Gastrocnemius medialis (tissue), 4 donors: ENCODE measurements at regions not wholly inside any gene's neighbourhood (a gene's known extent, or its start where the extent isn't known, plus 50 kb on each side); places are given as distances from the start of the nearest gene placed in this dataset.

Source experiments
- ATAC-seq, 2 donors: fragments of 150-250 bp; one replicate each; pipeline ENCODE4 v1.9.1; 2016
- DNase-seq, 2 donors: peaks; one replicate each; pipeline ENCODE4 v3.0.0-alpha.2; 2019
- H3K27ac ChIP-seq, 4 donors: fragments of 200-600 bp; sonication (generic); 1 replicate in 1 of 4; 2 replicates in 3 of 4; pipeline ENCODE4 v1.5.1; 2016 to 2018; ENCODE audit warnings: mild to moderate bottlenecking in 2 of 4, moderate library complexity in 1 of 4
- H3K27me3 ChIP-seq, 3 donors: fragments of 200-600 bp; sonication (generic) in 2 of 3; 1 replicate in 1 of 3; 2 replicates in 2 of 3; pipeline versions ENCODE4 v1.5.1 to v1.6.0; 2016 to 2019; ENCODE audit warnings: mild to moderate bottlenecking in 1 of 3, moderate library complexity in 1 of 3
- H3K36me3 ChIP-seq, 2 donors: fragments of 200-600 bp; sonication (generic) in 1 of 2; one replicate each; pipeline ENCODE4 v1.5.1; 2017 to 2018
- H3K4me1 ChIP-seq, 2 donors: fragments of 200-600 bp; sonication (generic) in 1 of 2; one replicate each; pipeline ENCODE4 v1.5.1; 2016 to 2017; ENCODE audit warnings: mild to moderate bottlenecking in 2 of 2
- H3K4me3 ChIP-seq, 4 donors: fragments of 200-600 bp; sonication (generic) in 3 of 4; 1 replicate in 1 of 4; 2 replicates in 3 of 4; pipeline ENCODE4 v1.5.1; 2016 to 2019; ENCODE audit warnings: mild to moderate bottlenecking in 2 of 4
- H3K9me3 ChIP-seq, 3 donors: fragments of 200-600 bp; sonication (generic) in 2 of 3; 1 replicate in 1 of 3; 2 replicates in 2 of 3; pipeline ENCODE4 v1.5.1; 2016 to 2019
- POLR2A ChIP-seq, 2 donors: fragments of 450-650 bp; IDR thresholded peaks; one replicate each; pipeline ENCODE4 v1.6.1; 2017; ENCODE audit warnings: antibody characterized with exemption in 2 of 2, mild to moderate bottlenecking in 2 of 2, moderate library complexity in 2 of 2
- in situ Hi-C, 4 donors: fragments of 200-750 bp; cut with MboI; loops; one replicate each; pipeline versions ENCODE4 v1.15.0 to v1.8.0; 2017; ENCODE audit warnings: low sequenced_read_pairs in 4 of 4
- intact Hi-C: fragments of 100-400 bp; cut with DNase I; formaldehyde crosslinking; loops from one replicate; pipeline ENCODE4 v1.15.1; 2023; ENCODE audit warnings: low total_unique reads
- TF ChIP-seq, protein P1 (sequence below), 5 experiments: fragments of 450-650 bp in 3 of 5; fragments of 200-600 bp in 2 of 5; sonication (generic) in 2 of 5; IDR thresholded peaks in 4 of 5; conservative IDR thresholded peaks in 1 of 5; 1 replicate in 4 of 5; 2 replicates in 1 of 5; pipeline ENCODE4 v1.5.1; 2016 to 2019; ENCODE audit warnings: antibody characterized with exemption in 5 of 5, mild to moderate bottlenecking in 3 of 5, moderate library complexity in 3 of 5

DNA sequence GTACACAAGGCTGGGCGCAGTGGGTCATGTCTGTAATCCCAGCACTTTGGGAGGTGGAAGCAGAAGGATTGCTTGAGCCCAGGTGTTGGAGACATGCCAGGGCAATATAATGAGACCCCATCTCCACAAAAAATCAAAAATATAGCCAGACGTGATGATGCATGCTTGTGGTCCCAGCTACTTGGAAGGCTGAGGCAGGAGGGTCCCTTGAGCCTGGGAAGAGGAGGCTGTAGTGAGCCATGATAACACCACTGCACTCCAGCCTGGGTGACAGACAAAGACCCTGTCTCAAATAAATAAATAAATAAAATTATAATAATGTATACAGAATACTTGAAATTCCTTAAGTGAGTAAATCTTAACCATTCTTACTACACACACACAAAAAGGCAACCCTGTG is 127.7 kb downstream of the SPRY2 start:
- no peak for DNase-seq
- Histone ChIP-seq H3K4me1 (no peaks in the 10 kb centered on the region), H3K27me3 (no peaks in the 10 kb centered on the region), H3K36me3 (no peaks in the 10 kb centered on the region), H3K4me3 (no peak overlapping the region), H3K27ac (no peak overlapping the region), H3K9me3 (no peaks in the 10 kb centered on the region)
- no peak for ATAC-seq
- TF ChIP-seq POLR2A (IDR thresholded peaks at IDR 0.05) = no peak
- TF ChIP-seq, protein P1, sequence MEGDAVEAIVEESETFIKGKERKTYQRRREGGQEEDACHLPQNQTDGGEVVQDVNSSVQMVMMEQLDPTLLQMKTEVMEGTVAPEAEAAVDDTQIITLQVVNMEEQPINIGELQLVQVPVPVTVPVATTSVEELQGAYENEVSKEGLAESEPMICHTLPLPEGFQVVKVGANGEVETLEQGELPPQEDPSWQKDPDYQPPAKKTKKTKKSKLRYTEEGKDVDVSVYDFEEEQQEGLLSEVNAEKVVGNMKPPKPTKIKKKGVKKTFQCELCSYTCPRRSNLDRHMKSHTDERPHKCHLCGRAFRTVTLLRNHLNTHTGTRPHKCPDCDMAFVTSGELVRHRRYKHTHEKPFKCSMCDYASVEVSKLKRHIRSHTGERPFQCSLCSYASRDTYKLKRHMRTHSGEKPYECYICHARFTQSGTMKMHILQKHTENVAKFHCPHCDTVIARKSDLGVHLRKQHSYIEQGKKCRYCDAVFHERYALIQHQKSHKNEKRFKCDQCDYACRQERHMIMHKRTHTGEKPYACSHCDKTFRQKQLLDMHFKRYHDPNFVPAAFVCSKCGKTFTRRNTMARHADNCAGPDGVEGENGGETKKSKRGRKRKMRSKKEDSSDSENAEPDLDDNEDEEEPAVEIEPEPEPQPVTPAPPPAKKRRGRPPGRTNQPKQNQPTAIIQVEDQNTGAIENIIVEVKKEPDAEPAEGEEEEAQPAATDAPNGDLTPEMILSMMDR (IDR thresholded peaks at IDR 0.05 in 4 of 5, conservative IDR thresholded peaks at IDR 0.05 in 1 of 5) = no peak
- in situ Hi-C loops (no loop called here), intact Hi-C loops (no loop called here)

DNA sequence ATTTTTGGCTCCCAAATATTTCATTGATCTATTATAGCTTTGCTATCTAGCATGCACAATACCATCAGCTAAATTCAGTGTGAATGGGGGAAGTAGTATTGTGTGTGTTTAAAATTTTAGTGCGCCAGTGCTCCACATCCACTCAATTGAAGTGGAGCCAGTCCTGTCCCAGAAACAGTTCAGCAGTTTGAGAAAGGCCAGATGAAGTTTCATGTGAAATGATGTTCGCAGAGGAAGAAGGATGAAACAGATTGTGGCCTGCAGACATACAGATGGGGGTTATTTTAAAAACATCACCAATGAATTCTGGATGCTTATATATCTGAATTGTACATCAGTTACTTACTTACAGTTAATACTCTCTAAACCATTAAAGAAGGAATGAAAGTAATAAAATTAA is 129.4 kb downstream of the SPRY2 start:
- in situ Hi-C loops = no loop called here

DNA sequence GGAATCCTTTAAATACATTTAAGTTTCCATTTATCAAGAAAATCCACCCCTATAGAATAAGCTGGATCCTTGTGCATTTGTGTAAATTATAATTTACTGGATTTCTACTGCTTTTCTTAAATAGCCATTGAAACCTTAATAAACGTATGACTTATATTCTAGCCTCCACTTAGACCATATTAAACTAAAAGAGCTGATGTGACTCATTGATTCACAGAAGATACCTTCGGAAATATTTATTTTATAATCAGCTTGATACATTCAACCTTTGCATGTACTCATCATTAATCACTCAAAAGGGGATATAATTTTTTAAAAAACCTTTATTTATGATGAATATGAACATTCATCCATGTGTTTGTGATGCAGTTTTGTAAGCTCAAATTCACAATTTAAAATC is 136.3 kb downstream of the SPRY2 start:
- DNase-seq (no peak), ATAC-seq (no peak)
- in situ Hi-C loops = no loop called here
- Histone ChIP-seq H3K9me3 (no peaks in the 10 kb centered on the region), H3K4me3 (no peak overlapping the region), H3K27ac (no peak overlapping the region), H3K4me1 (no peaks in the 10 kb centered on the region), H3K36me3 (no peaks in the 10 kb centered on the region), H3K27me3 (no peaks in the 10 kb centered on the region)
- intact Hi-C loops = no loop called here
- TF ChIP-seq, protein P1 (IDR thresholded peaks at IDR 0.05 in 4 of 5, conservative IDR thresholded peaks at IDR 0.05 in 1 of 5) = no peak
- no peak for TF ChIP-seq POLR2A (IDR thresholded peaks at IDR 0.05)

More for the DNA sequence above, 129.4 kb downstream of the SPRY2 start:
- ATAC-seq (no peak), DNase-seq (no peak)
- H3K27ac ChIP-seq = no peak overlapping the region
- H3K27me3 ChIP-seq = no peaks in the 10 kb centered on the region
- intact Hi-C loops = no loop called here
- H3K9me3 ChIP-seq = no peaks in the 10 kb centered on the region
- no peaks in the 10 kb centered on the region for H3K4me1 ChIP-seq
- no peak for TF ChIP-seq POLR2A (IDR thresholded peaks at IDR 0.05)
- TF ChIP-seq, protein P1 (IDR thresholded peaks at IDR 0.05 in 4 of 5, conservative IDR thresholded peaks at IDR 0.05 in 1 of 5) = no peak
- H3K36me3 ChIP-seq = no peaks in the 10 kb centered on the region
- no peak overlapping the region for H3K4me3 ChIP-seq

DNA sequence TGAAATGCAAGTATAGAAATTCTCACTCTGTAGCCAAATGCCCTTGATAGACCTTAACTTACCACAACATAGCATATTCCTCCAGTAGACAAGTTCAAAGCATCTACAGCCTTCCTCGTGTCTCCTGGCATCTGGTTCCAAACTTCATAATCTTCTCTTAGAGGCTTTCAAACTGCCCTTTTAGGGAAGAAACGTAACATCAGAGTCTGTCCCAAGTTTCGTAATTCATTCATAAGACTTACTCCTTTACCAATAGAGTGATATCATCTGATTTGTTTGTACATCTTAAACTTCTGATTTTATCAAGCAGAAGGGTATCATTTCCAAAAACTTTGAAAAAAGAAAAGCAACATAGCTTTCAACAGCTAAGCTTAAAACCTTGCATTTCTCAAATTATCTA is 137.4 kb downstream of the SPRY2 start:
- DNase-seq (no peak), ATAC-seq (no peak)
- in situ Hi-C loops = no loop called here
- Histone ChIP-seq H3K27me3 (no peaks in the 10 kb centered on the region), H3K27ac (no peak overlapping the region), H3K36me3 (no peaks in the 10 kb centered on the region), H3K9me3 (no peaks in the 10 kb centered on the region), H3K4me3 (no peak overlapping the region), H3K4me1 (no peaks in the 10 kb centered on the region)
- TF ChIP-seq POLR2A (IDR thresholded peaks at IDR 0.05) = no peak
- TF ChIP-seq, protein P1 (IDR thresholded peaks at IDR 0.05 in 4 of 5, conservative IDR thresholded peaks at IDR 0.05 in 1 of 5) = no peak
- intact Hi-C loops = no loop called here

DNA sequence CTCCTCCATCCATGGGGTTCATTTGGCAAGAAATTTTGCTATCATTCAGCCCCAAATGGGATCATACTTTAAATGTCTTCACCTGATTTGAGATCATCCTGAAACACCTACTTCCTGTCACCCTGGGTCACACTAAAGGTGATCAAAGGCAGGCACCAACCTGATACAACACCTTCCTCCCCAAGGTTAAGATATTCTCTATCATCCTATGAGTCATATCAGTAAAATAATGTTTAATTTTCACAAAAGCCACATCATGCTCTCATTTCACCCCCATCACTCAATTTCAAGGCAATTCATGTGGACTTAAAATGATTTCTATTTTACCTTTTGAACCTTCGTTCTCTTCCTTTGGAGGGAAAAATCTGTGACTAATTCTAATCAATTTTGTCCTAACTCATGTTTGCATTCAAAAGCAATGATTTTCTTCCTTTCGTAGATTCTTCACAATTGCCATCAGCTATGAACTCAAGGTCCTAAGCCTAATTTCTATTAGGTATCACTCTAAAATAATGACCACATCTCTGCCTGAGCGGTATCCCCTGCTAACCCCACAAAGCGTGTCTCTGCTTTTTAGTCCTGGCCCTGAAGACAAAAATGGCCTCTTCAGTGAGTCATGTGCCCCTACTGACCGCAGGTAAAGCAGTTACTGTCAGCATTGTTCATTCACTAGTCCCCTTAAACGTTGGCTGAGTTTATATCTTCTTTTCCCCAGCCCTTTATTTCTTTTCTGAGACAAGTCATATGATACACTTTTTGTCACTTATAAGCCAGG is 139.0 kb downstream of the SPRY2 start:
- Histone ChIP-seq H3K27me3 (no peaks in the 10 kb centered on the region), H3K27ac (no peak overlapping the region), H3K4me1 (no peaks in the 10 kb centered on the region), H3K36me3 (no peaks in the 10 kb centered on the region), H3K9me3 (no peaks in the 10 kb centered on the region), H3K4me3 (no peak overlapping the region)
- intact Hi-C loops (no loop called here), in situ Hi-C loops (no loop called here)
- TF ChIP-seq POLR2A (IDR thresholded peaks at IDR 0.05) = no peak
- TF ChIP-seq, protein P1 (IDR thresholded peaks at IDR 0.05 in 4 of 5, conservative IDR thresholded peaks at IDR 0.05 in 1 of 5) = no peak
- no peak for ATAC-seq
- no peak for DNase-seq
